Muscle of back (tissue), 3 donors: ENCODE measurements at regions not wholly inside any gene's neighbourhood (a gene's known extent, or its start where the extent isn't known, plus 50 kb on each side); places are given as distances from the start of the nearest gene placed in this dataset.

Source experiments
- DNase-seq, 3 donors: peaks; one replicate each; pipeline versions ENCODE4 v3.0.0 to v3.0.0-alpha.2; 2013

DNA sequence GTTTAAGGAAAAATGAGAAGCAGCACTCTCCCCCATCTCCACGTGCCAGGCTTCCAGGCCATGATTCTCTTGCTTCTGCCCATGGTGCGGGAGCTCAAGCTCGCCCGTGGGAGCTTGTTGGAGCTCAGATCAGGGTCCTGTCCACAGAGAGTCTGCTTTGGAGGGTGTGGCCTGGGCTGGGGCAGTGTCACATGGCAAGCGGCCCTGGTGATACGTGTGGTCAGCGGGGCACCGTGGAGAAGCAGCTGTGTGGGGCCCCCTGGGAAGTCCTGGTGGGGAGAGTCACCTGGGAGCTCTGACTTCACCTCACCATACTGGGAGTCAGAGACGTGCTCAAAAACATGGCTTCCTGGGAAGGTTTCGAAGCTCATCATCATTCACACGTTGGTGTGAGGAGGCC lies 275.3 kb downstream of the GADD45G start:
- DNase-seq, result no peak

DNA sequence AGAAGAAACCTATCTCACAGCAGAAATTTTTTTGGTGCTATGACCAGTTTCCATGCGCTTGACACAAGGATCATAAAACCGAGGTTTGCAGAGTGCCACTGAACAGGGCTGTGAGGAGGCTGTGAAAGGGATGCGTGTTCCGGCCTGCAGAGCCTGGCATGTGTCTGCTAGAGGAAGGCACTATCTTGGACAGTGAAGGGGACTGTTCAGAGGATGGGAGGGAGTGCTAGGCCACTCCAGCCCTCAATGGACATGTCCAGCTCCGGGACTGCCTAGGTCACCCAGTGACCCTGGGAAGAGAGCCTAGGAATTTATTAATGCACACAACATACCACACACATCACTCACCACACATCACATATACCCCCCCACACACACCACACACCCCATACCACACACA lies 275.9 kb downstream of the GADD45G start:
- no peak for DNase-seq

DNA sequence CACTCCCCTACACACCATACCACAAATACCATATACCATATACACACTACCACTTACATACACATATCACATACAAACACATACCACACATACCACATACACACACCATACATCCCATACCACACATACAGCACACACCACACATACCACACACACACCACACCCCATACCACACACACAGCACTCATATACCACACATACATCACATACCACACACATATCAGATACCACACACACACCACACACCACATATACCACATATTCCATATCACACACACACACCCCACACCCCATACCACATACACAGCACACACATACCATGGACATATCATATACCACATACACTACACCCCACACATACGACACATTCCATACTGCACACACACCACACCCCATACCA lies 276.6 kb downstream of the GADD45G start:
- DNase-seq, result no peak

DNA sequence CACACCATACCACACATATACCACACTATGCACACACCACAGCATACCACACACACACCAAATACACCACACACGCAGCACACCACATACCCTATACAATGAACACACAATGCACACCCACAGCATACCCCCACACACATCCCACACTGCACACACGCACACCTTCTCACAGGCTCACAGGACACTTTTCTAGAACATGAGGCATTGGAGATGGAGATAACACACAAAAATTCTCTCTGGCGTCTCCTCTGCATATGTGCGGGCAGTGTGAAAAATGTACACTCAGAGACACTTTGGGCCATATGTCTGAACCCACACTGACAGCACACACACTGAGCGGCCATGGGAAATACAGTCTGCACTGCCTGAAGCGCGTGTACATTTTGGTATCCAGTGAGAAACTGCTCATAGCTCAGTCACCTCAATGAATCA lies 278.1 kb downstream of the GADD45G start:
- DNase-seq, result no peak

DNA sequence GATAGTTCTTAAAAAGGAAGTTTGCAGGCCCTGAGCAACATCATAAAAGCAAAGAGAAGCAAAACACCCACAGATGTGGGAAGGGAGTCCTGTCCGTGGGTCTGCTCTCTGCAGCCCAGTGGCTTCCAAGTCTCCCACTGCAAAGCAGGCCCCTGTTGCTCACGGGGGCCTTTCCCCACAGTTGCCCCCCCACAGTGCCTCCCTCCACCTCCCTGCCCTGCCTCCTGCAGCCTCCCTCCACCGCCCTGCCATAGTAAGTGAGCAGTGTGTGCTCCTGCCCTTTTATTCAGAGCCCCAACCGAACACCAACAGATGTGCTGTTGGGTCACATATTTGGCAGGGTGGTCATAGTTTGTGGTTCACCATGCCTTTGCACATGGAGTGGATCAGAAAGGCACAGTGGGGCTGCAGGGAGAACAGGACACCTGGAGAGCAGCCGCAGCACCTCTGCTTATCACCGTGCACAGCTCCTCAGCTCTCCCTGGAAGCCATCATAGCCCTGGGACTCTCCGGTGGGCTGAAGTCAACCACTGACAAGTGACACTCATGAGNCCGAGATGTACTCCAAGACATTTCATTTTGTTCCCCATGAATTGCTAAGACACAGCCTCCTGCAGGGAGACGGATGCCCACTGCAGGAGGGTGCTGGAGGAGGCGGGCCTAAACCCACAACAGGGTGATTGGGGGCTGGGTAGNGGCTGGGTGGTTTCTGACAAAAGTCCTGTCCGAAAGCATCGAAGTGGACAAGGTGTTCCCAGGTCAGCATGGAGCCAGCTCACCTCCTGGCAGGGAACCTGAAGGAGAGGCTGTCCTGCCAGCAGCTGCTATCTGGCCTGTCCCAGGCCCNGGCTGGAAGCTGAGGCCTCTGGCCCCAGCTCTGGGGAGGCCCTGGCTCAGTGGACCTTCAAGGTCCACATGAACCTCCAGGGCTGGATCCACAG lies 278.9 kb downstream of the GADD45G start:
- DNase-seq, result no peak

DNA sequence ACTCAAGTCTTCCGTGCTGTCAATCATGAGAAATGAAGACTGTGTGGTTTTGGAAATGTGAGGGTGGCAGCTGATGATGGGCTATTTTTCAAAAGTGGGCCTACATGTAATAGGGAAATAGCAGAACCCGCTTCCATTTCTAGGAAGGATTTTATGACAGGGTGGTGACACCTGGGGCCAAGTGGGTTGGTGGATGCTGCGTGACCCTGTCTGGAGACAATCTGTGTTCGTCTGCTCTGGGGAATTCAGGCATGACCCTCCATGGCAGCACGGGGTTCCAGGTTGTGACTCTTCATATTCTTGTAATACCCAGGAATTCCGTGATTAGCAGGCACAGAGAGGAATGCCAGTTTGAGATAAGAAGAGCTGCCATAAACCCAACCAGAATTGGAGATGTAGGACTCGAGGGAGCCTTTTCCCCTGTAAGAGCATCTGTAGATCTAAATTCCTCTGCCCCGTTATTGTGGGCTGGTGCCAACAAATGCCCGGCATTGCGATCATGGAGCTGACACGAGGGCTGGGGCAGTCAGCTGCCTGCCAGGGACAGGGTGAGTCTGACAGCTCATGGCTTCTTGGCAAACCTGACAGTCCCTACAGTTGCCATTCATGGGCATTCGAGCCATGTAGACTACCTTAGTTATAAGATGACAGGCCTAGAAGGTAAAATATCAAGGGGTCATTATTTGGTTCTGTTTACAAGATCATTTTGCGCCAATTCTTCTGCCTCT lies 279.7 kb downstream of the GADD45G start:
- DNase-seq, result peak in 1 of 3 donors; percentile 58

DNA sequence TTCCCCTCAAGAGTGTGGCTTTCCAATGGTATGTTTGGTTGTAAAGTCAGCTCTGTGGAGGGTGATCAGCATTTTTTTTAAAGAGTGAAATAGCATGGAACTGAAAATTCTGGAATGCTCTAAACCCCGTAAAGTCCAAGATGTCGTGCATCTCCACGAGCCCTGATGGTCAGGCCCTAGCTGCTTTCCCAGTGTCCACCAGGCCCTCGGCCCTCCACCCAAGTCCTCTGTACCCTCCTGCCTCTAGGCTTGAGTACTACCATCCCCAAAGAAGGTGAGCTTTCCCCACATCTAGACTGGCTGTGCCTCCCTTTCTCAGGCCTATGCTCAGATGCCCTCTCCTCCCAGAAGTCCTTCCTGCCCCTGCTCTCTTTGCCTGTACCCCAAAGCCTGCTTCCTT lies 280.3 kb downstream of the GADD45G start:
- DNase-seq, result no peak

DNA sequence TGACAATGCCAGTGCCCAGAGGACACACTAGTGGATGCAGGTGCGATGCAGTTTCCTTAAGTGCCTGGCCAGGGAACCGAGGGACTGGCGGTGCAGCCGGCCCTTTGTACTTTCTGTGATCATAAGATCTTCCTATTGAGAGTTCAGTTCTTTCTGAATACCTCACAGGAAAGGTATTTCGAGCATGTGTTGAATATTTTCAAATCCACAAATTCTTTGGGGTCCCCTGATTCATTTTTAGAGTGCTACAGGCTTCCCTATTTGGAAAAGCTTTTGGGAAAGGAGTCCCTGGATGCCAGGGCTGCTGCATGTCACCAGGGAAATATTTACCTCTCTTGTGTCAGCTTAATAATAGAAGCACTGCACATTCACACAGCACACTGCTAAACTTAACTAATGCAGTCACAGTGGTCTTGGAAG lies 281.5 kb downstream of the GADD45G start:
- peak in 1 of 3 donors; percentile 52 for DNase-seq

DNA sequence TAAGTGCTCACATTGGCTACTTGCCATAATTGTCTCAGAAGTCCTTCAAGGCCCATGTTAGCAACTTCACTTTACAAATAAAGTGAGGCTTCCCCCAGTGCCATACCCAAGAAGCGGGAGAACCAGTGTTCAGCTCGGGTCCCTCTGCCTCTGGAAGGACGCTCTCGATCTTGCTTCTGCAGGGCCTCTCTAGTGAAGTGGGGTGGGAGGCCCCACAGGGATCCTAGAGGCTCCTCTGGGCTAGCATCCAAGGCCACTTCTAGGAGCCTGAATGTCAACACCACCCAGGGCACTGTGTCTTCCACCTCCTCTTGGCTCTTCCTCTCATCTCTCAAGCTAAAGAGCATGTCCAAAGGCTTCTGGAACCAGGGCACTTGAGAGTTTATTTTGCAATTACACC lies 282.5 kb downstream of the GADD45G start:
- no peak for DNase-seq

DNA sequence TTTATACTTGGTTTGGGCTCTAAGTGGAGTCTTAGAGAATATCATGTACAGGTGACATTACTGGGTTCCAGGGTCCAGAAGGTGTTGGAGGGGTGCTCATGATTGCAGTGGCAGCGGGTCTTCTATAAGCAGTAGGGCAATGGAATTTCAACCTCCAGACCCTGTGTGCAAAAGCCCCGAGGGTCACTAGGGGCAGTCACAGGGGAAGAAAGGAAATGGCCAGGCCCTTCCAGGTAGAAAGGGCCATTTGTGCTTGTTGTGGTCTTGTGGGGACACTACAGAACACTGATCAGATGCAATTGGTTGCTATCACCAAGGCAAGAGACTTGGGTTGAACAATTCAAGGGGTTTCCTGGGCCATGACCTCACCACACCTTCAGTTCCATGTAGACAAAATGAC lies 283.4 kb downstream of the GADD45G start:
- DNase-seq, result no peak

DNA sequence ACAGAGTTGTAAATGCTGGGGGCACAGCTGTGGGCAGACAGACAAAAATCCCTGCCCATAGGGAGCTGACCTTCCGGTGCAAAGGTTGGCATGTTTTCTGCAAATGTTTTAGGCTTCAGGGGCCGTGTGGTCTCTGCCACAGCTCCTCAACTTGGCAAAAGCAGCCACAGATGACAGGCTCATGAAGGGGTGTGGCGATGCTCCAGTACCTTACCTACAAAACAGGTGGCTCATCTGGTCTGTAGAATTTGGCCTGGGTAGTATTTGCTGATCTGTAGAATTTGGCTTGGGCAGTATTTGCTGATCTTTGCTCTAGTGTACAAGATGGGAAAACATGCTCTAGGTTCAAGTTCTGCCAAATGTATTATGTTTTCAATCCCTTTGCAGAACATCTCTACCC lies 283.9 kb downstream of the GADD45G start:
- DNase-seq, result no peak

DNA sequence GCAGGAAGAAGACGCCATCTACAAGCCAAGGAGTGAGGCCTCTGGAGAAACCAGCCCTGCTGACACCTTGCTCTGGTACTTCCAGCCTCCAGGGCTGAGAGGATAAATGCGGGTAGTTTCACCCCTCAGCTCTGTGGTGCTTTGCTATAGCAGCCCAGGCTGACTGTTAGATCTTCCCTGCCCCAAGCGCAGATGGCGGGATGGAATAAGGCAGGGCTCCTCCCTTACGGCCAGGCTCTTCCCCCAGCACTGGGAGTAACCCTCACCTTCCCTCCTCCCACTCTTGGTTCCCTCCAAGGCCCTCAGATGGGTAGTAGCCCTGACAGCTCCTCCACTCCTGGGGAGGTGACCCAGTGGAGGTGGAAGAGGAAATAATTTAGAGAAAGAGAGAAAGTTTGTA lies 285.1 kb downstream of the GADD45G start:
- no peak for DNase-seq

DNA sequence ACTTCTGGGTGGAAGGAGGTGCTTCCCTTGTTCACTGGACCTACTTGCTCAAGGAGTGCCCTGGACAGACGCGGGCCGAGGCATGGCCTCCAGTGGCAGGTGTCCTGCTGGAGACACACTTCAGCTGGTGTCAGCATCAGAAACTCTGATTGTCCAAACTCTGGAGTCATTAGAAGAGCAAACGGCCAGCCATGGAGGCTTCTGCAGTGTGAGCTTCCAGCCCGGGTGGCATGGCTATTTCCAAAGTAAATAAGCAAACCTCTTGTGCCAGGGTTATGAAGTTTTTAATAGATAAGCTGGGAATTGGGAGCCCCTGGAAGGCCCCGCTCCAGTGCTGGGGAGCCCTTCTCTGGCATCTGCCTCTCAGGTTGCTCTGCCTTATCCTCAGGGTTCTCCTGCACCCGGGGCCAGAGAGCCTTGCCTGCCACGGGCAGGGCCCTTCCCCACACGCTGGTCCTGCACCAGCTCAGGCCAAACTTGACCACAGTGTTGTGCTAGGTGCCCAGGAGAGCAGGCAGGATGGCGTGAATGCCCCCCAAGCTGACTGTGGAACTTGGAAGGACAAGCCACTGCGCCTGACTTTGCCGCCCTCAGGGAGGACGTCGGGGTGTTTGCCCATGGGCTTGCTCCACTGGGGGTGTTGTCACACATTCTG lies 285.6 kb downstream of the GADD45G start:
- DNase-seq, result no peak

DNA sequence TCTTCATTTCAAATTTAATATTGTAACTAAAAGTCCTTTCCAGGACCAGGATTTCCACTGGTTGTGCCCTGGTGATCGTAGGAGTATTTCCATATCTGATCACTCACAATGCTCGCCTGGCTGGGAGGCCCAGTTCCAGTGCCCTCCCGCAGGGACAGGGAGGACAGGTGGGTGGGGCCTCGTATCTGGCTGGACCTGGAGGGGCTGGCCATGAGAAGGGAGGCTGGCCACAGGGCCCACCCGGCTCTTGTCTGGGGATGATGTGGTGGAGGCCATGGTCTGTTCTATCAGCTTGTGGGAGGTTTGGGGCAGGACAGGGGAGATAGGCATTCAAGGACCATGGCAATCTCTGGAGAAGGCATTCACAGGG lies 286.4 kb downstream of the GADD45G start:
- no peak for DNase-seq

DNA sequence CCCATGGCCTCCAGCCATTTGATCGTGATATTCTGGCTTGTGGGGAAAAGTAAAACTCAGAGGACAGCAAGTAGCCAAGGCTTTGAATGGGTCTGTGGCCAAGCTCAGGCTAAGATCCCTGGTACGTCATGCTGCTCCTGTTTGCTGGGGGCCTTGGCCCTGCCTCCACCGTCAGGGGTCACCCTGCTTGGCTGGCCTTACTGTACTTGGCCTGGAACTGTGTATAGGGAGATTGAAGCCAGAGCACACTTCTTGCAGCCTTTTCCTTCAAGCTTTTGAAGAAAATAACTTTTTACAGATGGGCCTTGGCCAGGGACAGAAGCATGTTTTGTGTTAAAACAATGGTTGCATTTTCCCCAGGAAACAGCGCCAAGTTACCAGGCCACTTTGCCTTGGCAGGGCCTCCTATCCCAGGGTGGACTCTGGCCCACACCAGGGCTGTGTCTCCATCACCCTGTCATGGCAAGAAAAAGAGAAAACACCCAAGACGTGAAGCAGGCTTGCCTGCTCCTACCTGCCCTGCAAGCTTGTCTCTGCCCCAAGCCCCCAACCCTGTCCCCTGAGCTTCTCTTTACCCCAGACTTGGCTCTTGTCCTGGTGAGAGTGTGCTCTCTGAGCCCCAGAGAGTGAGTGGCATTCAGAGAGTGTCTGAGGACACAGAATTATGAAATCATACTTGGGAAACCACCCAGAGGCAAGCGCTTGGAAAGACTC lies 286.9 kb downstream of the GADD45G start:
- DNase-seq, result peak in 2 of 3 donors; percentile 75 to 86

DNA sequence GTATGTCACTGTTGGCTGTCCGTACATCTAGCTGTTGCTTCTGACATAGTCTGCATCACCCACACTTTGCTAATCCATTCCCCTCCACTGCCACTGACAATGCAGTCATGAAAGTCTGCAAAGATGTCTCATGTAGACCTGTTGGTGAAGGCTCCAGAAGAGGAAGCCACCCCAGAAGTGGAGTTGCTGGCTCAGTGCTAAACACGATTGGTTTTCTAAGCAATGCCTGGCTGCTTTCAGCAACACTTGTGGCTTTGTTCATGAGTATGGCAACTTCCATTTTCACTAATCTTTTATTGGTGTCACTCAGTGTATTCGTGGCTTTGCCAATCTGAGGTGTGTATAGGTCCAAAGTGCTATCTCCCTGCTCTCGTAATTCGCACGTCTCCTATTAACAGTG lies 288.1 kb downstream of the GADD45G start:
- DNase-seq, result no peak

DNA sequence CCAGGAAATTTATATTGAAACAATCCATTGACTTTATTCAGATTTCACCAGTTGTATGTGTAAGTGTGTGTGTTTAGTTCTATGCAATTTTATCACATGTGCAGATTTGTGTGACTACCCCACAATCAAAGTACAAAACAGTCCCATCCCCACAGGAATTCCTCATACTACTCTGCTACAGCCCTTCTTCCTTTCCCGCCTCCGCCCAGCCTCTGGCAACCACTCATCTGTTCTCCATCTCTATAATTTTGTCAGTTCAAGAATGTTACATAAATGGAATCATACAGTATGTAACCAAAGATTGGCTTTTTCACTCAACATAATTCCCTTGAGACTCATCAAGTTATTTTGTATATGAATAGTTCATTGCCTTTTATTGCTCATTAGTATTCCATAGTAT lies 289.1 kb downstream of the GADD45G start:
- no peak for DNase-seq

DNA sequence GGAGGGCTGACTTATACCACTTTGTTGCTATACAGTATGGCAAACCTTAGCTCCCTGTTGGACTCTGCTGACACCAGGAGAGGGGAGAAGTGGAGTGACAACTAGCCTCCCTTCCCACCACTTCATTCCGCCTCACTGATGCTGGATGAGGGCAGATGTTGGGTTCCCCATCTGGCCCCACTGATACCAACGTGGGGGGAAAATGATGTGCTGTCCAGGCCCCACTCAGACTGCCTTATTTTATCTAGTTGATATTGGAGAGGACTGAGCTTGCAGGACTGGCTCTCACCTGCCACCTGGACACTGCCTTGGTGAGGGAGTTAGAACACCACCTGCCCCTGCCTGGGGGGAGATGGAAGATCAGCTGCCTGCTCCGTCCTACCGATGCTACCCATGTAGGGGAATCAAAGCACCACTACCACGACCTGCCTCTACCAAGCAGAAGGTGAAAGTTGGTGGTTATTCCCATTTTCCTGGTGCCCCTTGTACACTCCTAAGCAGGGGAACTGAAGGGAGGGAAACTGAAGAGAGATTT lies 292.1 kb downstream of the GADD45G start:
- no peak for DNase-seq

DNA sequence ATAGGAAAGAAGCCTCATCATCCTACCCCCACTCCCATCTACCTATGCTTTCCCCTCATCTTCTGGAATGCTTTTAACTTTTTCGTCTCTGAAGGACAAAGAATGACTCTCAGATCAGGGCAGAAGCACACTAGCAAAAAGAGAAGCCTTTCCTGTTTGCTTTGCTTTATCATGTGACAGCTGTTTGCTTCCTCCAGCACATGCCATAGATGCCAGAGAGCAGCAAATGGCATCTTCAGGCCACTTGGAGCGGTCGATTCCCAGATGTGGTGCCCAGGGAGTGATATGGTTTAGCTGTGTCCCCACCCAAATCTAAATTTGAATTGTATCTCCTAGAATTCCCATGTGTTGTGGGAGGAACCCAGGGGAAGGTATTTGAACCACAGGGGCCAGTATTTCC lies 294.8 kb downstream of the GADD45G start:
- no peak for DNase-seq

DNA sequence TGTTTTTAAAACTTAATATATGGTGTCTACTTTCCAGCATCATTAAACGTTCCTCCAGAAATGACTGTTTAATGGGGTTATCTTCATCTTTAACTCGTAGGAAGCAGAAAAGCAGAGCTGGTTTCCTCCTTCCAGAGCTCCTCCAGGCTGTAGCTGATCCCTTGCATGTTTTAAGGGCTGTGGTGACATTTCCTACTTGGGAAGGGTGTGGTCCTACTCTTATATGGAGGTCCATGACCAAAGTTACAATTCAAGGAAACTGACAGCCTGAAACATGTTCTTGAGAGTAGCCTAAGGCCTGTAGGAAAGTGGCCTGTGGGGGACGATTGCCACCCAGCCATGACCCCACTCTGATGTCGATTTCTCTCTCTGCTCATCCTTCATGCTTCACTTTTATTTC lies 297.1 kb downstream of the GADD45G start:
- DNase-seq, result no peak

DNA sequence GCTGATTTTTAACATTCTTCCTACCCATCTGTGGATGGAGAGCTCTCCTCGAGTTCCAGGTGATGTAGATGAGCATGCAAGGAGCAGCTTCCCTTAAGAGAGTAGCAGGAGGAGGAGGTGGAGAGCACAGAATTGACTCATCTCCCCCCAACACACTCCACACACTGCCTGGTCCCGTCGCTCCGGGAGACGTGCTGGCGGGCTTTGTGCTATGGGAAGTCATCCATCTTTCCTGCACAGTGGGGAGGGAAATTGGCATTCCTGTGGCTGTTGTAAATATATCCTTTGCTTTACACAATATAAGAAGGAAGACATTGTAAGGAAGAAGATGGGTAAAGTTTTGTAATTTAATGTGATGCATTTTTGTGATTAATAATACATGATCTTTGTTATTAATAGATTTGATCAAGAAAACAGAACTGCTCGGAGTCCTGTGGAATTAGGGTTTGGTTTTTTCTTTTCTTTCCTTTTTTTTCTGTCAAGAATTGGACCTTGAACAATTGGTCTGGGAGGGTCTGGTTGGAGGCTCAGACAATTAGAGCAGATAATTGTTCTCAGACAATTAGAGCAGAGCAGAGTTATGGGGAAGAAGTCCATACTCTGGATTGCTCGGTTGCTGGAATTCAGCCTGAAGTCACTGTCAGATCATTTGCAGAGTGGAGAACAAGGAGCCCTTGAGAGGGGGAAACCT lies 297.8 kb downstream of the GADD45G start:
- peak; percentile 79 to 90 (median 89) for DNase-seq
